GM21786 (cell line): ENCODE measurements at regions not wholly inside any gene's neighbourhood (a gene's known extent, or its start where the extent isn't known, plus 50 kb on each side); places are given as distances from the start of the nearest gene placed in this dataset.
A peak's percentile ranks its signal among the peaks of the same experiment; 100 is the strongest.
"Not testable (repeated sequence)": the region's sequence is repeated elsewhere in the genome, so short reads cannot be mapped to it uniquely, and the experiment has no call there.

Source experiments
- ATAC-seq: cut with Tn5 transposase; IDR thresholded peaks from one replicate; pipeline ENCODE4 v1.9.1; 2021; ENCODE audit not compliant: unreplicated experiment

GRCh38 chr2:194491409-194492115, 1165.5 kb upstream of the SLC39A10 start:
- ATAC-seq = no peak

- ATAC-seq = no peak
Measured at GRCh38 chr2:194486326-194486725, 1170.7 kb upstream of the SLC39A10 start.

- no peak for ATAC-seq
Measured at GRCh38 chr2:194483041-194483440, 1174.0 kb upstream of the SLC39A10 start.

GRCh38 chr2:194465641-194466040, 1191.4 kb upstream of the SLC39A10 start:
- no peak for ATAC-seq

GRCh38 chr2:194464964-194465638, 1191.9 kb upstream of the SLC39A10 start:
- ATAC-seq = no peak

GRCh38 chr2:194462883-194463282, 1194.1 kb upstream of the SLC39A10 start:
- not testable (repeated sequence) for ATAC-seq

GRCh38 chr2:194455358-194455757, 1201.7 kb upstream of the SLC39A10 start:
- no peak for ATAC-seq

- ATAC-seq = no peak
Measured at GRCh38 chr2:194452504-194452903, 1204.5 kb upstream of the SLC39A10 start.

GRCh38 chr2:194445226-194445625, 1211.8 kb upstream of the SLC39A10 start:
- ATAC-seq = no peak

GRCh38 chr2:194443926-194444325, 1213.1 kb upstream of the SLC39A10 start:
- no peak for ATAC-seq

- ATAC-seq = no peak
Measured at GRCh38 chr2:194424683-194425209, 1232.3 kb upstream of the SLC39A10 start.

GRCh38 chr2:194411221-194411620, 1245.8 kb upstream of the SLC39A10 start:
- ATAC-seq = no peak

GRCh38 chr2:194395818-194396217, 1261.2 kb upstream of the SLC39A10 start:
- ATAC-seq = no peak

GRCh38 chr2:194385376-194385775, 1271.7 kb upstream of the SLC39A10 start:
- ATAC-seq = no peak

- ATAC-seq = no peak
Measured at GRCh38 chr2:194383401-194383800, 1273.6 kb upstream of the SLC39A10 start.

GRCh38 chr2:194382221-194382620, 1274.8 kb upstream of the SLC39A10 start:
- no peak for ATAC-seq

- ATAC-seq = peak; percentile 71
Measured at GRCh38 chr2:194380011-194380410, 1277.0 kb upstream of the SLC39A10 start.

GRCh38 chr2:194367390-194367789, 1289.6 kb upstream of the SLC39A10 start:
- ATAC-seq = not testable (repeated sequence)

- no peak for ATAC-seq
Measured at GRCh38 chr2:194363878-194364277, 1293.1 kb upstream of the SLC39A10 start.

- no peak for ATAC-seq
Measured at GRCh38 chr2:194363295-194363694, 1293.7 kb upstream of the SLC39A10 start.

GRCh38 chr2:194352505-194352904, 1304.5 kb upstream of the SLC39A10 start:
- ATAC-seq = no peak

GRCh38 chr2:194346193-194346592, 1310.8 kb upstream of the SLC39A10 start:
- ATAC-seq = no peak
